DMS53 treated with DMSO at 0.1 percent for 48 hours (cell line): ENCODE measurements at regions not wholly inside any gene's neighbourhood (a gene's known extent, or its start where the extent isn't known, plus 50 kb on each side); places are given as distances from the start of the nearest gene placed in this dataset.

Experiments
- DNase-seq: peaks from one replicate; lab custom pipeline; 2025; ENCODE audit not compliant: unreplicated experiment; lab: John Stamatoyannopoulos, UW

DNA sequence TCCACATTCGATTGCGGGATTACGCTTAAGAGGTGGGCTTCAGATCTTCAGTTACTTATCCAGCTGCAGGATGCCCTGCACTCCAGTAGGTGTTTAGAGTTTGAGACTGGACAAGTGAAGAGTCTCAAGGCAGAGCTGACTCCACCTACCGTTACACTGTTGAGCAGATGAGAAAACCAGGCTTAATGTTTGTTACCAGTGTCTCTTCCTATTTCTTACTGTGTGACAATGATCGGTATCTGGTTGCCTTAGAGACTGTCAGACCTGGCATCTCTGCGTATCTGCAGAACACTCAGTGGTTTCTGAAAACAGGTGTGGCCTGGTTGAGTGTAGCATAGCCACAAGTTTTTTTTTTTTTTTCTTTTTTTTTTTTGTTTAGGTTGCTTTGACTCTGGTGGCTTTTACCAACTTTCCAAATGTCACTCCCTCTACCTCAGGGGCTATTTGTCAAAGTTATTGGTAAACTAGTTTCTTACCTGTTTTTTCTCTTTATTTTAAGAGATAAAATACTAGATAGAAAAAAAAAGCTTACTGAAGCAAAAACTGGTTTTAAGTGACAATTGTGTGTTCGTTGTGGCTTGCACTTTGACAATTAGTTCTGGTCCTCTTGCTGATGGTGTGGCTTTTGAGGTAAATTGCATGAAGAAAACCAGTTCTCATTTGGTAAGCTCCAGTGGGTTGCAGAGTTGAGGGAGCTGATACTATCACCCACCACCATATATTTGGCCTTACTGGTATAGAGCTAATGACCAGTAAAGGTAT, 284.8 kb downstream of the ETS1 start:
- peak; percentile 71 for DNase-seq

DNA sequence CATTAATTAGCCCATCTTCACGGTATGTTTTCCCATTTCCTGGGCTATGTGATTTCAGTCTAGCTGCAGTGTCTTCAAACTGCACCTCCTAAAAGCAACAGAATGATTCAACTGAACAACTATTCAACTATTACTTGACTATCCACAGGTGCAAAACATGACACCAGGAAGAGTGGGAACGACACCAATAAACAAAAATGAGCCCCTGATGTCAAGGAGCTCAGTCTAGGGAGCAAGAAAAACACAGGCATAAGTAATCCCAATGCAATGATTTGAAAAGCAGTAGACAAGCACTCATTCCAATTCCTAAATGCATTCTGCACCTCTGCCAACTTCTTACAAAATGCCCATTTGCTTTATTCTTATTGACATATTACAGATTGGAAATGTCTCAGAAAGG, 285.6 kb downstream of the ETS1 start:
- DNase-seq, result no peak

DNA sequence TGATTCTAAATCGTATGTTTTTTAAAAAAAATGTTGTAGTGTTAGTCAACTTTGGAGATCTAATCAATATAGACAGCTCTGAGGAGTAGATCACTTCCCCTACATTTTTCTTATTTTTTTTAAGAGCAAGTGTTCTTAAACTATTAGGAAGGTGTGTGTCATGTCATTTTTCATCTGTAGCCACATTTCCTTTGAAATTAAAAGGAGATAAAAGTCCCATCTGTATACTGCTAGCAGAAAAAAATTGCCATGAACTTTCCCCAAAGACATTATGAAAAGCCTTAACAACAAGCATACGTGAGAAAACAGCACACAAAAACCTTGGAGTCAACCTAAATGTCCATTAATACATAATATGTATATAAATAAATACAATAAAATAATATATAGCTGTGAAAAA, 286.6 kb downstream of the ETS1 start:
- no peak for DNase-seq

DNA sequence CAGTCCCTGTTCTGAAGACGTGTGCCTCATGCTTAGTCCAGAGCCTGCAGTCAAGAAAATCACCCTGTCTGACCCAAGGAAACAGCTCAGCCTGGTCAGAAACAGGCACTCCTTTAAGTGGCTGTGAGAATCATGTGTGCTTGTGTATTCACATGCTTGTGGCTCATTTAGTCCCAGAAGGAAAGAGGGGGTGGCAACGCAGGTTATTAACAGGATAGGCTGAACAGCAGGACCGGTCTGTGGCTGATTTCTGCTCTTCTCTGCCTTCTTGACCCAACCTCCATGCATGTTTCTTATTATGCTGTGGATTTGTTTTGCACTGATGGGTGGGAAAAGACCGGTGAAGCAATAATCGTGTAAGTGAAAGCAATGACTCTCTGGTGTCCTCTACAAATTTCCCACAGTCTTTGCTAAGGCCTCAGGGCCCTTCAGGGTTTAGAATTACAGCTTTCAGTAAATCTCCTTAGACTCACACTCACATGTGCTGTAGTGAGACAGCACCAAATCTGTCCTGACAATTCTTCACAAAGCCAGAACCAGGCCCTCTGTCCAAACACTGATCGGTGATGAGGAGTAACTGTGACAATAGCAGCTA, 288.1 kb downstream of the ETS1 start:
- peak; percentile 69 for DNase-seq

DNA sequence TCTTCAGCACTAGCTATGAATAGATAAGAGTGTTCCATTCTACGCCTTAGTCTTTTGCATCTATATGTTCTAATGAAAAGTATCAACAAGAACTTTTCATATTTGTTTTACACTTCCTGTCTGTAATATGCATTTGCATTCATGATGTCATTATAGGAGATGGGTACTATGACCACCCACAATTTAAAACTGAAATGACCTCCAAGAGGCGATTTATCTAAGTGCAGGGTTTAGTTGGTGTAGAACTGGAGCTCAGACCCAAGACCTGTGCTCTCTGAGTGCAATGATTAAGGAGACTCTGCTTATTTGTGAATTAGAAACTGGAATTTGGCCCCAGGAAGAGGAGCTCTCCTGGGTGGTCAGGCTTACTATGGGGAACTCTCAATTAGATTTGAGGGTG, 289.1 kb downstream of the ETS1 start:
- DNase-seq, result no peak

DNA sequence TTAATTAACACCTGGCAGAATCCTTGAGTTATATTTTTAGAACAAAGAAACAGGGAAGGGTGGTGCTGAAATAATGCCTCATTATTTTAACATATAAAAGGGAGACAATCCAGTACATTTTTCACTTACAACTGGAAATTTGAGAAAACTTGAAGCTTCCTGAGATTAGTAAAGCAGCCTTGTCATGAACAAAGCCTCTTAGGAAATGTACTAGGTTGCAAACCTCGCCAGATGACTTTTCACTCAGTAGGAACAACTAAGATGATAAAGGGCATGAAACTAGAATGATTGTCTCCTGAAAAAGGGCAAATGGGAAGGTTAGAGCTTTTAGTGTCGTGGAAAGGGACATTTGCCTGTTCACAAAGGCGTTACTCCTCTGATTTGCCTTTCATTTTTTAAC, 289.6 kb downstream of the ETS1 start:
- no peak for DNase-seq

DNA sequence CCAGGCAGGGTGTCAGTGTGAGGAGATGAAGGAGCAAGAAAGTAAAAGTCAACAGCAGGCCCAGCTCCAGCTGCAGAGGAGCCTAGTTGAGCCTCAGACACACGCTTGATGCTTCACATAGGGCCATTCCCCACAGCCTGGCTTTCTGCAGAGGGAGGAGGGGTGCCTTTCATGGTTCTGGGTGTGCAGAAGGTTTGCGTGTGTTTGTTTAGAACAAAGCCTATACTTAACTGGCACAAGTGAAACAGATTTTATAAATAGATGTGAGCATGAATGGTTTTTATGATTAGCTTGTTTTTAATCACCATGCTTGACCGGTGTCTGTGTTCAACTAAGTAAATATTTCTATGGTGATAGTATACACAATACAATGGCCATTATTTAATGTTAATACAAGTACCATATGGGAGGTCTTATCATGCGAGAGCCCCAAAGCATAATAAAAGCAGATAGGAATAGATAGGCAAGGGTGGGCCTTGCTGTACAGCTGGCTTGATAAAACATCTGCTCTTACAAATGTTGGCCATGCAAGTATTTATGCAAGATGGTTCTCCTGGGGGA, 290.2 kb downstream of the ETS1 start:
- DNase-seq, result peak; percentile 96

DNA sequence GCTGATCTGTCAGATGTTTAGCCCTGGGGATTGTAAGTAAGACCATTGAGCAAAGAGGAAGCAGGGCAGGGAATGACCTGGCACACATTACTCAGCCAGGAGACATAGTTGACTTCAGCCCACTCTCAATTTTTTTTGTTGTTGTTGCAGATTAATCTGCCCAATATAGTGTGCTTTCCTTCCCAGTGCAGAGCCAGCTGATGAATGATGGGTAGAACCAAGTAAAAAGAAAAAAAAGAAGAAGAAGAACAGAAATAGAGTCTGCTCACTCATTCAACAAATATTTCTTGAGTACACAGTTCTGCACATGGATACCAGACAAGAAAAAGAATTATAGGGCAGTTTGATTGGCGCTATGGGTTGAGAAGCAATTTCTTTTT, 292.7 kb downstream of the ETS1 start:
- DNase-seq, result no peak

DNA sequence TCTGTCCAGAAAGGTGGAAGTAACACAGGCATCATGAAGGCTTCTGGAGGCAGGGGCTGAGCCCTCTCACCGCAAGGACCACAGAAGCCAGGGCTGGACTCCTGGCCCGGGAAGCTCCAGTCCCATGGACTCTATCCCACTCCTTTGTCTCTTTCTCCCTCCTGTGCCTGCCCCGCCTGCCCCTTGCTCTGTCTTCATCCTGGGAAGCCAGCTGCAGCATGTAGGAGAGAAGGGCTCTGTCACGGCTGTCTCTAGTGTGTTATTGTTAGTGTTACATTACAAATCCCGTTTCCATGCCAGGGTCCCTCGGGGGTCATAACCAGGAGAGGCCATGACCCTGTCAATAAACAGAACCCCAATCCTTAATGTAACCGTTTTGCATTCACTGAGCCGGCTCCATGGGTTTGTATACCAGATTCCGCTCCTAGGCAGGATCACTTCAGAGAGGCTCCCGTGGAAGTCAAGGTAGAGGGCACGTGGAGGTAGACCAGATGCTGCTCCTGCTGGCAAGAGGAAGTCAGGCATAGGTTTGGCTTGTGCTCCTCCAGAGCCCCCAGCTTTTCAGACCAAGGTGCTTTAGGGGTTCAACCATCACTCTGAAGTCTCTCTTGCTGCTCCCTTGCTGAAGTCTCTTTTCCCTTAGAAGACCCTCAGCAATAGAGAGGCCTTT, 293.2 kb downstream of the ETS1 start:
- no peak for DNase-seq

DNA sequence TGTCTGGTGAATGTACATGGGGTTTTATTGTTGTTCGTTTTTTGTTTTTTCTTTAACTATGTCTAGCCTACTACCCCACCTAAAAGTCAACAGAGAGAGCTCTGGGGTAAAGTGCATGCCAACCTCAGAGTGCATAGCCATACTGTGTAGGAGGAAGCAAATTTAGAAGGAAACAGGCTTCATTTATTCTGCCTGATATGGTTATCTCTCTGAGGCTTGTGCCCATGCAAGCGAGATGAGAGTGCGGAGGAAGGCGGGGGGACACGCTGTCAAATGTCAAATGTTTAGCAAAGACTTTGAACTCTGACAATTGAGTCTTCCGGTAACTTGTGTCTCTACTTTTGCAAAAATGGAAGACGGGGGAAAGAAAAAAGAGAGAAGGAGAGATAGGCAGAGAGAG, 295.5 kb downstream of the ETS1 start:
- no peak for DNase-seq

DNA sequence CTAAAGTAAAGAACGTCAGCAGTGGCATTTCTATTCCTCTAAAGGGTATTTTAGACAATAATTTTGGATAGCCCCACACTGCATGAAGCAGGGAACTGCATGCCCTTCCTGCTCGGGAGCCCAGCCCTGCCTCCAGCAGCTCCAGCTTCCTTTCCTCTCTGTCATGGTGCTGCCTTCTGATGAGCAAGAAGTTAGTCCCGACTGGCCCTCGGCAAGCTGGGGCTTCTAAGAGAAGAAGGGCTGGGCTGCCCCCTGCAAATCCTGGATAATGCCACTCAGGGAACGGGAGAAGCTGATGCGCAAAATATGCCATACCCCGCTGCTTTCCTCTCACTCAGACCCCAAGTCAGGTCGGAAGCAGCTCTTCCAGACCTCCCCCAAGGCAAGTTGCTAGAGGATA, 296.4 kb downstream of the ETS1 start:
- DNase-seq, result no peak

DNA sequence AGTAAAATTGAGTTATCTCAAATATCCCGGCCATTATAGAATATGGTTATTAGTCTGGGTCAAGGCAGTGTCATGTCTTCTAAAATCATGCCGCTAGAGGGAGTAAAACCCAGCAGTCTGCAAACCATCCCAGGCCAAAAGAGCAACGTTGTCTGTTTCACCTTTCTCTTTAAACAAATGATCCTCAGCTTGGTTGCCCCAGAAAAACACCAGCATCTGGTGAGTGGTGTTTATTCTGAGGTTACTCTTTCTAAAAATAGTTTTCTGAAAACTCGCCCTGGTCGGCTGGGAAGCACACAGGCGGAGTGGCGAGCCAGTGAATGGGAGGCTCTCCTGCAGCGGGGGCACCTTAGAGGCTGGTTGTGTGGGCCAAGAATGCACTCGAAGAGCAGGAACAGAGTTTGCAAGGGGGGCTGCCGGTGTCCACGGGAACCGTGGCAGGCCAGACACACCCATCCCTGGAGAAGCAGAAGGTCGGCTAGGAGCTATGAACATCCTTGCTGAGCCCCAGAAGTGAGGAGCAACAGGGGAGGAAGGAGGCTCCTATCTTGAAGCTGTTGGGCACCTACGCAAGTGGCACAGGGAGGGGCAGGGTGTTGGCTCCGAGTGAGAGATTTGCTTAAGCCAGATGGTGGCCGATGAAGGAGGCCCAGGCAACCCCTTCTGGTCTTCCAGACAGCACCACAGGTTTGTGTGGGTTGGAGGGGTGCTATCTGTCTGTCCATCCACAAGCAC, 297.1 kb downstream of the ETS1 start:
- peak; percentile 94 for DNase-seq

DNA sequence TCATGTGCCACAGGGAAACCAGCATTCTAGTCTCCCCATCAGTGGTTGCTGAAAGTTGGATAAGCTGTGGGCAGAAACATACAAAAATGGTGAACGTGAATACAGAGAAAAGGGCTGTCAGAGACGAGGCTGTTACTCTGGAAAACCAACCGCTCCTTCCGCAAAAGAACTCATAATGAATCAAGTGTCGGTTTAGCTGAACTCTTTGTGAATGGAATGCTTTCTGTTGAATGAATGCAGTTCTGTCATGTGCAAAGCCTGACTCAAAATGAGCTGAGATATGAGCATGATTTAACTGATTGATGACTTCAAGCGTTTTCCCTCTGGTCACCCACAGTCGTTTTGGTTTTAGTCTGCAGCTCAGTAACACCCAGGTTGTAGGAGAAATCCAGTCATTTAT, 298.3 kb downstream of the ETS1 start:
- DNase-seq, result no peak

DNA sequence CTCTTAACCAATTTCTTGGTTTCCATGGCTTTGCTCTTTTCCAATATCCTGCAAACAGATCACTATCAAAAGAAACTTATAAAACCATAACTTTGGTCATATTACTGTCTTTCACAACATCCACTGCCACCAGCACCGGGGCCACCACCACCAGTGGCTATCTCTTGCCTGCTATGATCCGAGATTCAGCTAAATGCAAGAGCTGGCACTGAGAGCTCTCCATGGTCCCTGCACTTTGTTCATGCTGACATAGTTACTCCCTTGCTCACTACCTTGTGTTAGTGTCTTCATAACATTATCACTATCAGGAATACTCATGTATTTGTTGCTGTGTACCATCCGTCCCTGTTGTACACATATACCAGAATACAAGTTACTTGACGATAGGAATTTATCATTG, 299.0 kb downstream of the ETS1 start:
- no peak for DNase-seq

DNA sequence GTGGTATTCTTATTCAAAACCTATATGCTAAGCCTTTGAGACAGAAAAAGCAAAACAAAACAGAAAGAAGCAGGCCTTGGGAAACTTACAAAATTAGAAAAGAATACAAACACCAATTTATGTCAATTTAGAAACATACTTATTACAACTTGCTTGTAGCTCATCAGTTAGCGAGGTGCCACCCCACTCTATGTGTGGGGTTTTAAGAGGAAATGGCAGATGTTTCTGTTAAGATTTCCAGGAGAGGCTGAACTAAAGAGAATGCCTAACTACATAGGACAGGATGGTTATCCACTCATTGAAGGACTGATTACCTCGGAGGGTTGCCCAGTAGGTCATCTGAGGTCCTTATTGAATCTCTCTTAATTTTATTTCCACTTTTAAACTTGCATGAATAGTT, 302.0 kb downstream of the ETS1 start:
- DNase-seq, result no peak

DNA sequence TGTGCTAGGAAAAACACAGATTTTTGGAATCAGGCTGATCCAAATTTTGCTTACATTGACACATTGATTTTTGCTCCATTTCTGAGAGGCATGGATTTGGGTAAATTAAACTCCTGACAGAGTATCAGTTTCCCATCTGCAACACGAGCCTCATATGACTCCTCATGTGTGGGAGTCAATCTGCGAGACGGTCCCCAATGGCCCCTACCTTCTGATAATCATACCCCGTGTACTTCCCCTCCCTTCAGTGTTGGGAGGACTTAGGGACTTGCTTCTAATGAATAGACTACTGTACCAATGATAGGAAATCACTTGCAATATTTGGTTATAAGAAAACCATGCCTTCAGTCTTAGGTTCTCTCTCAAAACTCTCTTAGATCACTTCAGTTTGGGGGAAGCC, 302.7 kb downstream of the ETS1 start:
- DNase-seq, result no peak

DNA sequence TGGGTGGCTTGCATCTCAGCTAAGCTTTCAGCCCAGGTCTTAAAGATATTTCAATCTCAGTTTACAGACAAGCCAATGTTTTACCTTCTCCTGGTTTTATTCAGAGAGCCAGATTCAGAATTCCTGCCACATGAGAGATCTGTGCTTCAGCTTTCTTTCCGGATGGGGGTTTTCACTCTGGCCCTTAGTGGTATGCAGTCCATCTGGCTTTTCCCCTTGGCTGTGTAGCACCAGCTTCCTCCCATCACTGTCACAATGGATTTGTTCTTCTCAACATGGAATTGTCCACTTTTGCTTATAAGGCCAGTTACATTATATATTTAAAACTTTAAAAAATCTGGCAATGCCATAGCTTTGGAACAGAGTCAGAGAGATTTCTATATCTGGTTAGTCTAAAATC, 303.9 kb downstream of the ETS1 start:
- DNase-seq, result no peak

DNA sequence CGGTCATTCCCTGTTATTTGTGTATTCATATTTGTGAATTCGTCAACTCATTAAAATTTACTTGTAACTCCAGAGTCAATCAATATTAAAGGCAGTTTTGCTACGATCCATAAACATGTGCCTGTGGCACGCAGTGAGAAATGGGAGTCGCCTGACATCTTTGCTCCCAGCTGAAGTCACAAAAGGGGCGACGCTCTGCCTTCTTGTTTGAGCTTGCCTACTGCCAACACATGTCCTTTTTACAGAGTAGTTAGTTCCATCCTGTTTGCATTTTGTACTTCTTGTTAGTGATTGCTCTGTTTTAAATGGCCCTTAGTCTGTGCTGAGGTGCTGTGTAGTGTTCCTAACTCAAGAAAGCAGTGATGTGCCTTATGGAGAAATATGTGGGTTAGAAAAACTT, 305.3 kb downstream of the ETS1 start:
- DNase-seq, result no peak

DNA sequence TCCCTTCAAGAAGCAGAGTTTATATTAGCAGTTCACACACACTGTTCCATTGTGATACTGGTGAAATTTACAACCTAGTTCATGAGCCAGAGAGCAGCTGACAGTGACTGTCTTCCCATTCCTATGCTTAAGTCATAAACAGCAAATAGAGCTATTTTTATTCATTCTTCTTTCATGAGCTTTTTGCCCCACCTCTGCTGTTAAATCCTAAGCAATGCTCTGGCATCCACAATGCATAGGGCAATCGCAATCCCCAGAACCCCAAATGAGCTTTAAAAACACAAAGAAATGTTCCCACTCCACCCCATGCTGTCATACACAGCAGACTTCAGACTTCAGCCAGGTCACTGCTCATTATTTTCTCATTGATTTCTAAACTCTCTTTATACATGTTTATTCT, 307.5 kb downstream of the ETS1 start:
- DNase-seq, result no peak

DNA sequence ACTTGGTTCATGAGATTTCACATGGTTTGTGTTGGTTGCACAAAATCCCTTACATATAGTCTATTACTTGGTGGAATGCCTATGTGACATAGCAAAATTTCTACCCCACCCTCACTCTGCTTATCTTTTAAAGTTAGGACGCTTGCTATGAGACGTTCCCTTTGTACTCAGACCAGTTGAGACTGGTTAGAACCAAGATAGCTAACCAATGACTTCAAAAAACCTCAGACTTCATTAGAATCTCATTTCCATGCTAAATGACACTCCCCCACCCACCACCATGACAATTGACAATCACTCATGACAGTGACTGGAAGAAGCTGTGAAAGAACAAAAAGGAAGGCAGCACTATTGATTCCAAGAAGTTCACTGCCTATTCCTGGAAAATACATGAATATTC, 313.6 kb downstream of the ETS1 start:
- DNase-seq, result no peak

DNA sequence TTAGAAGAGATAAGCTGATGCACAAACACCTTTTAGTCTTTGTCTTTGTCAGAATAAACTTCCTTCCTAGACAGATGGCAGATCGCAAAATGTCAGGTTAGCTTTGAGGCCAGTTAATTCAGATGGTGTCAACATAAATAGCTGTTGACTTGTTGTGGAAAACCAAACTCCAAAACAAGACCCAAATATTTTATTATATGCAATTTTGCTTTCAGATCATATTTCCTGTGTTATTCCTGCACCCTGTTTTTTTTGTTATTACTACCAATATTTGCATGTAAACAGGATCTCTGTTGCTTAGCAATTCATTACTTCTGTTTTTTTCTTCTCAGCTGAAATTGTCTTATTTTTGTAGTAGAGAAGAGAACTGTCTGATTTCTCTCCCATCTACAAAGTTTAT, 316.0 kb downstream of the ETS1 start:
- no peak for DNase-seq

DNA sequence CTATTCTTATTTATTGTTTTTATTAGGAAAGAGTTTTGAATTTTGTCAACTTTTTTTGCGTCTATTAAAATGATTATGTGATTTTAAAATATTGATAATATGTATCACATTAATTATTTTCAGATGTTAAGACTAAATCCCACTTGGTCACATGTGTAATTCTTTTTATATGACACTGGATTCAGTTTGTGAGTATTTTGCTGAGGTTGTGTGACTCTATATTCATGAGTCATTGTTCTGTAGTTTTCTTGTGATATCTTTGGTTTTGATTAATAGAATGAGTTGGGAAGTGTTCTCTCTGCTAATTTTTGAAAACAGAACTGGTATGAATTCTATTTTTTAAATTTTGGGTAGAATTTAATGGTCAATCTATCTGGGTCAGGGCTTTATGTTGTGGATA, 317.9 kb downstream of the ETS1 start:
- no peak for DNase-seq
